Inferior parietal cortex (tissue), 1 donor: ENCODE measurements at regions not wholly inside any gene's neighbourhood (a gene's known extent, or its start where the extent isn't known, plus 50 kb on each side); places are given as distances from the start of the nearest gene placed in this dataset.
"Not testable (repeated sequence)": the region's sequence is repeated elsewhere in the genome, so short reads cannot be mapped to it uniquely, and the experiment has no call there.

Source experiments
- DNase-seq: peaks from one replicate; pipeline ENCODE4 v3.0.0-alpha.2; 2016; ENCODE audit errors: extremely low spot score

DNA sequence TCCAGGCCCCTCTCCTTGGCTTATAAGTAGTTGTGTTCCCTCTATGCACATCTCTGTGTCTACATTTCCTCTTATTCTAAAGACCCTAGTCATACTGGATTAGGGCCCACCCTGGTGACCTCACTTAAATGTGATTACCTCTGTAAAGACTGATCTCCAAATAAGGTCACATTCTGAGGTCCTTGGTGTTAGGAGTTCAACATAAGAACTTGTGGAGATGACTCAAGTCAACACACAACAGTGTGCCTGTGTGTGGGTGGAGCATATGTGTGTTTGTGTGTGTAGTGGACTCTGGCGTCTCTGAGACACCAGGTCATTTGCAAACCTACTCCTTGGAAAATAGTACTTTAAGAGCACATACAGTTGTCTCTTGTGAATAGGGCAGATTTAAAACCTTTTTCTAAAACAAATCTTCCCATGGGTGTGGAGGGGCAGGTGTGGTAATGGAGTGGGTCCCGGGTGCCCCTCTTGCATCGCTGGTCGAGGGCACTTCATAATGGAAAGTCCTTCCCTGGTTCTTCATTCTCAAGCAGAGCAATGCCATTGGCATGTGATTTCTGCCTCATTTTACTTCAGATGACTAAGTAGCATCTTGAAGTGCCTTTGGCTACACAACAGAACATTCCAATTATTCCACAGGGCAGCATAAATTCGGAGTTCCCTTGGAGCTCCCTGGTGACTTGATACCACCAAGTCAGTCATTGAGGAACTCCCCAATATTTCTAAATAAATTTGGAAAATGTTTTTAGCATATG lies 84.4 kb downstream of the C9orf152 start:
- no peak for DNase-seq

GRCh38 chr9:110124439-110124838 lies 83.5 kb downstream of the C9orf152 start:
- DNase-seq: no peak

DNA sequence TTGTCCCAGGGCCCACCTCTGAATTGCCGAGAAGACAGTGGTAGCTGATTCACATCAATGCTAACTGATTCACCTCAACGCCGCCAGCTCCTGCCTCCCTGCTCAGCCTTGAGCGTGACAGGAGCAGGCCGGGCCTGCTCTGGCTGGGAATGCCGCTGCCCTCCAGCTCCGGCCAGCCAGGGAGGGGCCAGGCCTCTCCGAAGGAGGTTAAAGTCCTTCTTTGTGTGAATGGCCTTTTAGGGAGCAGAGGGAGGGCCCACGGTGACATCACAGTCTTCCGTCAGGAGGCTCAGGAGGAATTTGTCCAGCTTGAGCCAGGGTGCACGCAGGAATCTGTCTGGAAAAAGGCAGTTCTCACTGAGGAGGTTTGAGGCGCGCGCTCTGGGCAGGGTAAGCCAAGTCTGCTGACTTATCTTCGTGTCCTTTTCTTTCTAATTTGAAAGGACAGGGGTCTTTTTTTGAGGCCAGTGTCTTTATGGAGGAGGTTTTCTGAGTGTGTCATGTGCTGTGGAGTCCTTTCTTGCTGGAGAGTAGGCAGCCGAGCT lies 82.7 kb downstream of the C9orf152 start:
- DNase-seq: no peak

- no peak for DNase-seq
Measured at GRCh38 chr9:110125763-110126351, 82.1 kb downstream of the C9orf152 start.

DNA sequence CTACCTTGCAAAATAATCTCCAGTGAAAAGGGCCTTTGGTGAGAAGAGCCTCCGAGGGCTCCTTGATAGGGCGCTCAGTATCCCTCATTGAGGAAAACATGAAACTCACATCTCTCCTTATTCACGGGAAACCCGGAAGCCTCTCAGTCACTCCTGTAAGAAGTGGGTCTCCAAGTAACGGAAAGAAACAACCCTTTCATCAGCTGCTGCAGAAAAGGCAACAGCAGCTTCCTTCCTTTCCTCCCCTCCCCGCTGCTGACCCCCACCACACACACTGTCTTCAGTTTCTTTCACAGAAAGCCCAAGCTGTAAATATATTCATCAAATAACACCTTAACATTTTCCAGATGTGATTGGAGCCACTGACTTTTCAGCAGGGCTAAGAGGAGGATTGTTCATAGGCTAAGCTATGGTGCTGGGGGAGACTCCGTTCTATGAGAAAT lies 81.4 kb downstream of the C9orf152 start:
- no peak for DNase-seq

- DNase-seq: no peak
Measured at GRCh38 chr9:110126986-110127864, 80.7 kb downstream of the C9orf152 start.

DNA sequence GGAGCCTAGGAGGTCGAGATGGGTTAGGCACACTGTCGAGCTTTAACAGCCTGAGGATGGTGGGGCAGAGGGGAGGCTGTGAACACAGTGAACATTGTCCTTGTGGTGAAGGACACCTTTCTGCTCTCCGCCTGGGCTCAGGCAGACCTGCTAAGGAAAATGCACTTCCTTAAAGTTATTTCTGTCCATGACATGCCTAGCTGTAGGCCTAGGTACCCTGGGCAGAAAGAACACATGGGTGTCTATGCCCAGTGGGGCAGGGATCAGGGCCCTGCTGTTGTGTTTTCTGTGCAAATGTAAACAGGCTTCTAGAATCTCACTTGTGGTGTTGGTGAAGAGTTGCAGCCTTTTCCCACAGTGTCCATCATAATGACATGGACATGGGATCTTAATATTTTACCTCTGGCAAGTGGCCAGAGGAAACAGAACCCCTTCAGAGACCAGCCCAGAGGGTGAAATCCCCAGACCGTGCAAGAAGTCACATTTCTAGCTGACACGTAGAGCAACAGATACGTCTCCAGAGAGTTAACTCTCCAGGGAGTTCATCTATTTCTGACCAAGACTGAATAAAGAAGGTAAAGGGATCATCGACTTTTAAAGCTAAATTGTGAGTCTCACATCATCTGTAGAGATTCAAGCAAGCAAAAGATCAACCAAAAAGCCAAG lies 79.2 kb downstream of the C9orf152 start:
- no peak for DNase-seq

DNA sequence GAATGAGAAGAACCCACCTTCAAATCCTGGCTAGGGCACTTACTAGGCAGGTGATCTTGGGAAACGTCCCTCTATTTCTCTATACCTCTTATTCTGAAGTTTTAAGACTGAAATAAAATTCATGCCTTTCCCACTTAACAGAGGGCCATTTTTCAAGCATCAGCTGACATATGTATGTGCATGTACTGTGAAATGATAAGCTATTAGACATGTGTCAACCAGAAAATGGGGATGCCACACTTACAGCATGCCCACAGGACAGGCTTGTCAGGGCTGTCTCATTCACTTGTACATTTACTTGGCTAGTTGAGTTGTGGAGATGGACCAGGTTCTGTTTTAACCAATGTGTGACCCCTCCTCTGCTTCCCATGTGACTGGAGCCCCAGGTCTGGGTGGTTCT lies 78.5 kb downstream of the C9orf152 start:
- DNase-seq: no peak

DNA sequence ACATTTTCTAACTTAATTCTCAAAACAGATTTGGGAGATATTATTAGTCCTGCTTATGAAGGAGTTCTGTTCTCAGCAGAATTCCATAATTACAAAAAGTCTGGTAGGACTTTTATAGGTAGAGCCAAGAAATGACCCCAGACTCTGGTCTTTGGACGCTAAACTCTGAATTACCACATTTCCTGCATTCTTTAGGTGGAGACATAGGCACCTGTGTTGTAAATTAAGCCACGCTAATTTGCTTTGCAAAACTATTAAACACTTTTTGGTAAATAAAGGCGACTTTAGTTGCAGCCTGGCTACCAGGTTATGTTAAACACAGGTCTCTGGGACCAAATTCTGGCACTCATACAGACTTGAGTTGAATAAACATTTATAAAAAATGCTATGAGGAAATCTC lies 77.7 kb downstream of the C9orf152 start:
- no peak for DNase-seq

DNA sequence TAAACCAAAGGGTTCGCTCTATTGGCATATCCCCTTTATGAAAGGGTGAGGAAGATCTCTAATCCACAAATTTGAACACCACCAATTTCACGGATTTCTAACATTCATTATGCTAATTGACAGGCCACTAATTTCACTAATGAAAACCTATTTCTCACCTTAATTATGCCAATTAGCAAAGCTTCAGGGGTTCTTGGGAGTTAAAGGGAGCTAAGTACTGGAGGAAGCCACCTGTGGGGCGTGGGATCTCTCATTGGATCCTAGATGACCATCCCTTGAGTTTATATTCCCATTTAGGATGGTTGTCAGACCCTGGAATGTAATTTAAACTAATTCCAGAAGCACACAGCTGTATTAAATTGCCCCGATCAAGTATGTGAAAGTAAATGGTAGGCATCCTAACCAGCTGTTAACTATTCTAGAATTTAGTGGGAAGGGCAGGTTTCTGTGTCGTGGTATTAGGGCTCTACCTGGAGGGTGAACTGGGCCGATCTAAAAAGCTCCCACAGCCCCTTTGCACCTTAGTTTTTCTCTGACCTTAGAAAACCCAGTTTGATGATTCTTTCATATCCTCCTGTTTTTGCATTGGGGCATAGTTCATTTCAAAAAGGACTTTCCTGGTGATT lies 77.1 kb downstream of the C9orf152 start:
- DNase-seq: no peak

- no peak for DNase-seq
Measured at GRCh38 chr9:110131499-110131898, 76.5 kb downstream of the C9orf152 start.

DNA sequence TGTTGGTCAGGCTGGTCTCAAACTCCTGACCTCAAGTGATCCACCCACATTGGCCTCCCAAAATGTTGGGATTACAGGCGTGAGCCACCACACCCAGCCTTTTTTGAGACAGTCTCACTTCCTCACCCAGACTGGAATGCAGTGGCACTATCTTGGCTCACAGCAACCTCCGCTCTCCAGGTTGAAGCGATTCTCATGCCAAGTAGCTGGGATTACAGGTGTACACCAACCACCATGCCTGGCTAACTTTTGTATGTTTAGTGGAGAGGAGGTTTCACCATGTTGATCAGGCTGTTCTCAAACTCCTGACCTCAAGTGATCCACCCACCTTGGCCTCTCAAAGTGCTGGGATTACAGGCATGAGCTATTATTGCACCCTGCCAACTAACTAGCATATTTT lies 75.4 kb downstream of the C9orf152 start:
- not testable (repeated sequence) for DNase-seq

- no peak for DNase-seq
Measured at GRCh38 chr9:110133059-110133458, 74.9 kb downstream of the C9orf152 start.

- no peak for DNase-seq
Measured at GRCh38 chr9:110133608-110134210, 74.2 kb downstream of the C9orf152 start.

GRCh38 chr9:110135846-110136245 lies 72.1 kb downstream of the C9orf152 start:
- DNase-seq: no peak

DNA sequence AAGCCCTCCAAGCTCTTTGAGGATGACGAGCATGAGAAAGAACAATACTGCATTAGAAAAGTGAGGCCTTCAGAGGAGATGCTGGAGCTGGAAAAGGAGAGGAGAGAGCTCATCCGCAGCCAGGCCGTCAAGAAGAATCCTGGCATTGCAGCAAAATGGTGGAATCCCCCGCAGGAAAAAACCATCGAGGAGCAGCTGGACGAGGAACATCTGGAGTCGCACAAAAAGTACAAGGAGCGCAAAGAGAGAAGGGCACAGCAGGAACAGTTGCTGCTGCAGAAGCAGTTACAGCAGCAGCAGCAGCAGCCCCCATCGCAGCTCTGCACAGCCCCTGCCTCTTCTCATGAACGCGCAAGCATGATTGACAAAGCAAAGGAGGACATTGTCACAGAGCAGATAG lies 71.2 kb downstream of the C9orf152 start:
- DNase-seq: no peak

DNA sequence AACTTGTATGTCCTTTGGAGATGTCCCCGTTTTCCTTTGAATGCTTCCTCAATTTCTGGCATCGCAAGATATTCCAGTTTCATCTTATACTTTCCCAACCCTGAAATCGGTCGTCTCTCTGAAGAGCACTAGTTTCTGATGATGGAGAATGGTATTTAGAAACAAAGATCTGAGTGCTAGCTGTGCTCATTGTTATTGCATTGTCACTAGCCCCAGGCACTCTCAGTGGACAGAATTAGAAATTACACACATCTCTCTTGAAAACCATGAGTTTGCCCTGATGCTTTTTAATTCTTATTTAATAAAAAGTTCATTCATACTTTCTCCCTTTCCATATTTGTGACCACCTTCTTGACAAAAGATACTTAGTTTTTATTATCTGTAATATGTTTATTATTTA lies 67.7 kb downstream of the C9orf152 start:
- no peak for DNase-seq

DNA sequence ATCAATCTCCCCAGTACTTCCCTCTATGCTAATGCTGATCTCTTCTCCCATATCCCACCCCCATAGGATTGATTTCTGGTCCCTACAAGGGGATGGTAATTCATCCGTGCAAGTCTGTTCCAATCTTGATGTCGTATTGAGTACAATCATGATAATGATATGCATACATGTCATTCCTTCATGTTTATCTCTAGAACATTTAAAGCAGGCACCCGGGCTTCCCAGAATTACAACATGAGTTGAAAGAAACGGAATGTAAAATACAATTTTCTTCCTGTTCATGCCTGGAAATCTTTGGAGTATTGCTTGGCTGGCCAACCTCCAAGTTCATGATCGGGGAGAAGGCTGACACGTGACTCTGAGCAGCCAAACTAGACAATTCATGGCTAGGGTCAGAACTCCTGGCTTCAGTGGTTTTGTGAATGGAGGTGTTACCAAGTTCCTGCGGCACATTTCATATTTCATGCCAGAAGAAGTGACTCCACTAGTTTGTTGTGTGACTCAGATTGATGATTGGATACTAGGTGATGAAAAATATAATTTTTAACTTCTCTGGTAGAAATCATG lies 66.6 kb downstream of the C9orf152 start:
- no peak for DNase-seq

DNA sequence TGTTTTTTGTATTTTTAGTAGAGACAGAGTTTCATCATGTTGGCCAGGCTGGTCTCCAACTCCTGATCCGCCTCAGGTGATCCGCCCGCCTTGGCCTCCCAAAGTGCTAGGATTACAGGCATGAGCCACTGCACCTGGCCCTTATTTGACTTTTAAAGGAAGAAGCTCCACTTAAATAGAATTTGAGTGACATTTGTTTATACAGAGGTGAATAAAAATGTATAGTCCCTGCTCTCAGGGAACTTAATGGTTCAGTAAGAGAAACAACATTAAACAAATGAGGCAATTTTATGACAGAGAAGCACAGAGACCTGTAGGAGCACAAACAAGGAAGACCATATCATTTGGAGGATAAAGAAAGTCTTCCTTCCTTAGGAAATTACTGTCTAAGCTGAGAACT lies 65.7 kb downstream of the C9orf152 start:
- no peak for DNase-seq

- no peak for DNase-seq
Measured at GRCh38 chr9:110142868-110143481, 65.0 kb downstream of the C9orf152 start.
